RCC 7860 (cell line): ENCODE measurements at regions not wholly inside any gene's neighbourhood (a gene's known extent, or its start where the extent isn't known, plus 50 kb on each side); places are given as distances from the start of the nearest gene placed in this dataset.

Experiments used
- DNase-seq: peaks from one replicate; pipeline ENCODE4 v3.0.0-alpha.2; 2015; ENCODE audit warnings: low spot score
- FAIRE-seq: peaks from 2 replicates; lab custom pipeline; 2012; peaks lifted over from hg19 to GRCh38; lab: Jason Lieb, UNC

DNA sequence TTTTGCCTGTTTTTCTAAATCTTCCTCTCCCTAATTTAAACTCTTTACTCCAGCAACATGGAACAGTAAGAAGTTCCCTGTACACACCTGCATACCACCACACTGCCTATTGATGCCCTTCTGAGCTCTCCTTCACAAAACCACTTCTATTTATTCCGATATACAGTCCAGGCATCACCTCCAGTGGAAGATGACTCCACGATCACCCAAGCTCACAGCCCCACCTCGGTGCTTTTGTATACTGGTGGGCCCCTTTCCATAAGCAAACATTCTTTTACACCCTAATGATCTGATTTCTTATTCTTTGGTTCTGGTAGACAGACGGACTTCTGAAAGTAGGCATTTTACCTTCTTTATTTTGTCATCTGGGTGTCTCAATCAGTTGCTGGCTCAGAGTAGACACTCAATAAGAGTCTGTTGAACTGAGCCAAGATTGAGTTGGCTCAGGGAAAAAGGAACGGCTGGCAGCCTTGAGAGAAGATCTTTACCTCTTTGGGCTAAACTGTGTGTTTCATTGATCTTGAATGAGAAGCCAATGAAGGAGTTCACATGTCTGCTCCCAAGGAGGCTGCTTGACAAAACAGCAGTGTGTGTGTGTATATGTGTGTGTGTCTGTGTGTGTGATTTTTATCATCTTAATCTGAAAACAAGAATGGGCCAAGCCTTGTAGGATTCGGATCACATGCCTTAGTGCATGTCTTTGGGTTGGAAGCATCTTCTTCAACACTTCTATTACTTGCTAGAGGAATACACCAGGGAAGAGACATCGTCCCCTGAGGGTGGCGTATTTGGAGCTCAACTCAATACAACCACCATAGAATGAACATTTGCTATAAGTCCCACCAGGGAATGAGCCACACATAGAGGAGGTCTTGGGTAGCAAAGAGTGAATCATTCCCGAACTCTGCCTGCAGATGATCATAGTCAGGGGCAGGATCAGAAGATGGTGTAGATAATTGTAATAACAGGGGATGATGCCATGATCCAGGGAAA is 341.8 kb downstream of the CYRIA start:
- no peak for FAIRE-seq

DNA sequence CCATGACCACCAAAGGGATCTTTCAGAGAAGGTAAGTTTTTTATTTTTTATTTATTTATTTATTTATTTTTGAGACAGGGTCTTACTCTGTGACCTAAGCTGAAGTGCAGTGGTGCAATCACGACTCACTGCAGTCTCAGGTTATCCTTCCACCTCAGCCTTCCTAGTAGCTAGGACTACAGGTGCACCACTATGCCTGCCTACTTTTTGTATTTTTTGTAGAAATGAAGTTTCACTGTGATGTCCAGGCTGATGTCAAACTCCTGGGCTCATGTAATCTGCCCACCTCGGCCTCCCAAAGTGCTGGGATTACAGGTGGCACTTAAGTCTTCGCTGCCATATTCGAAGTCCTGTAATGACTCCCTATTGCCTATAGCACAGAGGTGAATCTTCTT is 342.5 kb downstream of the CYRIA start:
- DNase-seq (no peak), FAIRE-seq (no peak)

More for the DNA sequence above, 341.8 kb downstream of the CYRIA start:
- no peak for DNase-seq

DNA sequence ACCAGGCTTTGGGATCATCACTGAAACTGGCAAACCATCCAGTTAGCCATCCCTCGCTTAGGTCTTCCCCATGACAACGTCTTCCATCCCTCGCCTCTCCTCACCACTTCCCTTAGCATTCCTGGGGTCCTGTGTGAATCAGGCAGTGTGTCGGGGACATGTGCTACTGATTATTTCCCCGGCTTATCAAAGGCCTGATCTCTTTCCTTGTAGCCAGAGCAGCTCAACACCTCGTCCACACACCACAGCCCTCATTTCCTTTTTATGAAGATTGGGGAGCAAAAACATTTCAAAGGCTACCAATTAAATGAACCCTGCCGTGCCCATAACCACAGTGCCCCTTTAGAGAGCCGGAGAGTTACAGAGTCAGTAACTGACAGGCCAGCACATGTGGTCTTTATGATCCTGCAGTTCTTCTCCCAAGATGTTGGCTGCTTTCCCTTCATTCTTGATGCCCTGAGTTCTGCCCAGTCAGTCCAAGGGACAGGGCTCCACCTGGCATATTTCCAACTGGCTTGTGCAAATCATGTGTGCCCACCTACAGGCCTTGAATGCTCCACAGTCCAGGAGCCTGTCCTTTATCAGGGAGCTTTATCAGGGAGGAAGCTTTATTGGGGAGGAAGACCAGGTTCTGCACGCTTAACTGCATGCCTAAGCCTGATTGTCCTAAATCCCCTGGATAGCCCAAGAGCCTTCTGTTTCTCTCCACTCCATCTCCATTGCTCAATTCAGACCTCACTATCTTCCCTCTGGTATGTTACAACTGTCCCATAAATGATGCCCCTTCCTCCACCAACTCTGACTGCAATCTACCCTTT is 343.1 kb downstream of the CYRIA start:
- no peak for FAIRE-seq
- no peak for DNase-seq

DNA sequence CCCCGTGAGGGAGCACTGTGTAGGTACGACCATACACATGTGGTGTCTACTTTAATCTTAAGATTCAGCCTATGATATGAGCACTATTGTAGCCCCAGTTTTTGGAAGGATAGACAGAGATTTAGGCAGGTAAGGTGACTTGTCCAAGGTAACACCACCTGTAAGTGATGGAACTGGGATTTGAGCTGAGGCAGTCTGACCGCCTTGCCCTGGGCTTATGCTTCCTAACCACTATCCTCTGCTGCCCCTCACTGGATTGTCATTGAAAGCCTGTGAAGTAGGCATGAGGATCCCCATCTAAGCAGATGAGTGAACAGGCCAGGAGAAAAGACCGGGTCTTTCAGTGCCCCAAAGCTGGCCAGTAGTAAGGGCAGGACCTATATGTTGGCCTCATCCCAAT is 343.8 kb downstream of the CYRIA start:
- FAIRE-seq, result no peak
- DNase-seq, result no peak

DNA sequence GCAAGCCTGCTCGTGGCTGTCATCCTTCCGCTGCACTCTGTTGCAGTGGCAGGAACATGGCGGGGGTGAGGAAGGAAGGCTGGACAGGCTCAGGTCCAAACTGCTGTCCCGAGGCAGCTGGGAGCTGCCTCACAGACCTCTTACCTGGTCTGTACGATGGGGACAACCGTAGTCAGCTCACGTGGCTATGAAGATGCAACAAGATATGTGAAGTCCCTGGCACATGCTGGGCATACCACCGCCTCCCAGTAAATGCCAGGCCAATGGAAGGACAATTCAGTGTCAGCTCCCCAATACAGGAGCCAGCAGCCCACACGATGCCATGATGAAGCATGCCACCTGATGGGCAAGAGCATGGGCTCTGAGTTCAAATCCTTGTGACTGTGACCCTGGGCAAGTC is 344.4 kb downstream of the CYRIA start:
- FAIRE-seq (no peak), DNase-seq (no peak)

DNA sequence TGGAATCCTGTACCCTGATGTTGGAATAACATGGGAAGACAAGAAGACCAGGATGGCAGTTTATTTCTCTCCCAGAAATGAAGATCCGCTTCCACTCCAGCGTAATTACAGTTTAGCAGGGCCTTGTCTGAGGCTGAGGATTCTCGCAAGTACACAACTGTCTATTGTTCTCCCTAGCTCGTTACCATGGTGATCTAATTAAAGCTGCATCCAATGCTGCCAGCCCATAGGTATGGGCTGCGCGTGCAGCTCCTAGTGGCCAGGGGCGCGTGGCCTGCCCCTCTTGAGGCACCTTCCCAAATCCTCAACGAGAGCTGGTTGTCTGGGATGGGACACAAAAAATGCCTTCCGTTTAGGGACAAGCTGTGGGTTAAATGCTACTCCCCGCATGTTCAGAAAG is 344.9 kb downstream of the CYRIA start:
- FAIRE-seq, result no peak
- no peak for DNase-seq

DNA sequence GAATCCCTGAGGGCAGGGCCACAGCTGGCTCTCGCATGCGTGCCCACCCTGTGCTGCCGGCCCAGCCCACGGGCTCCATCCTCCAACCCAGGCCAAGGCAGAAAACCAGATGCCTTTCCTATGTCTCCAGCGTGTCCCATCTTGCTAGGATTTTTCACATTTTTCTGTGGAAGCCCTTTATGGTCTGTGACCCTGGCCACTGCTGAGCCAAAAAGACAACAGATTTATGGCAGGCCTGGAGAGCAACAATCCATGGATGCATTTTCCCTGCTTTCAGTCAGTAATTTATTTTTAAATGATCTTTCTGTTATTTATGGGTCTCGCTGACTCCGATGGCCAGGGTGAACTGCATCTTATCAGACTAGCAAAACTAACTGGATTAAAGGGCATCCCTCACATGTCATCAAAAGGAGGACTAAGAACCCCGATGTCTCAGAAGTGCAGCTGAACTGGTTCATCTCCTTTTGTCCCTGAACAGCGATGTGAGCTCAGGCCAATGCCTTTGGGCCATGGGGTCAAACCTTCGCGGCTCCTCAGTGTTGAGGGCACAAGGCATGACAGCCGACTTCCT is 346.0 kb downstream of the CYRIA start:
- DNase-seq (no peak), FAIRE-seq (no peak)

DNA sequence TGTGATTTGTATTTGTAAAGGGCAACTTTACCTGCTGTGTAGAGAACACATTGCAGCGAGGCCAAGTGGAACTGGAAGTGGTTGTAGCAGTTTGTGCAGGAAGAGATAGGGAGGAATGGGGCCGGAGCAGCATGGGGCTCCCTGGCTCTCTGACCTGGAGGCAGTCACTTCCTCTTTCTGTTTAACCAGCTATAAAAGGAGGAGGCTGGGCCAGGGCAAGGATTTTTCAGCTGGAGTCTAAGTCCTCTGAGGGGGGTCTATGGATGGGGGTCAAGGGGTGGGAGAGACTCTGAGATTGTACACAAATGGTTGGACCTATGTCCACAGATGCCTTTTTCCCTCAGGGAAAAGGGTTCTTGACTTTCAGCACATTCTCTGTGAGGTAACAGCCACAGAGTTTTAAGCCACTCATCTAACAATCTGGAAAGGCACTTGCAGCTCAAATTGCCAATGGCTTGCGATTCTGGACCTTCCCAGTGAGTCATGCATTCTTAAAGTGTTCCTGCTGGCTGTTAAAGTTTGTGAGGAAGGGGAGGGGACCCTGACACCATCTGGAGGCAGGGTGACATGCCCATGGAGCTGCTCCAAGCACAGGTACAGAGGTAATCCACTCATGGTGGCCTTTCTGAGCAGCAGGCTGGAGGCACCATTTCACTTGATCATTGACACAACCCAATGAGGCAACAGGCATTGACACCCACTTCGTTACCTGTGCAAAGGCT is 347.0 kb downstream of the CYRIA start:
- no peak for FAIRE-seq
- no peak for DNase-seq

DNA sequence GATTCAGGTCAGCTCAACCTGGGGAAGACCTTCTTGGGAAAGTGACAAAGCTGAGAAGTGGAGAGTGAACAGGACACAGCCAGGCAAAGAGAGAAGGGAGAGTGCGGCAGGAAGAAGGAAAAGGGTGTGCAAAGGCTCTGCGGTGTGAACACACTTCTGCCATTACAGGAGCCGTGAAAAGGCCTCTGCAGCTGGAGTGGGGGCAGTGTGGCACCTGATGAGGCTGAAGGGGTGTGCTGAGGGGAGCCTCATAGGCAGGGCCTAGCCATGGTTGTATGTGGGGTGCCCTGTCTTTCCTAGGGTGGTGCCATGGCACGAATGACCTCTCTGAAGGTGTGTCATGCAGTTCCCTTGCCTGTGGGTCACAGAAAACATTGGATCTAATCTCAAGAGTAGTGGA is 347.6 kb downstream of the CYRIA start:
- DNase-seq (no peak), FAIRE-seq (no peak)

DNA sequence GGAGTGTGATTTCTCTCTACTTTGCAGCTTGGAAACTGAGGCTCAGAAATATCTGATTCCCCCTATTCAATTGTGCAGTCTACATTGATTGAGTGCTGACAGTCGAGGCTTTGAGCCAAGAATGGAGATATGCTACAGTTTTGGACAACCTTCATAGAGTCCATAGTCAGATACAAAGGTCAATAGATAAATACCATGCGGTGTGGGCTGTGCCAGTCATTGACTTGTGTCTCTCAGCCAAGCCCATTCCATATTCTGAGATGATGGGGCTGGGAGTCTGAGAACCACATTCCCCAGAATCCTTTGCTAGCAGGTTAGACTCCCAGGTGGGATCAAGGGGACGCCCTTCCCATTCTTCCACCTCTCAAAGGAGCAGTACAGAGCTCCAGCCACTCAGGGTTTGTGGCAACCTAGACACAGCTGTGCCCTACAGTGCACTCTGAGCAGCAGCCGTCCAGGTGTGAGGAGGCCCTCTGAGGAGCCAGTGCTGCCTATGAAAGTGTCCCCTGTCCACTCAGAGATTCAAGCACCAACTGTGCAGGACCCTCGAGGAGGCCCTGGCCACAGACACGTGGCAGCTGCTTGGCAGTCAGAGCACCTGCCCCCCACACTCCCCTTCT is 348.3 kb downstream of the CYRIA start:
- FAIRE-seq, result no peak
- DNase-seq, result no peak

DNA sequence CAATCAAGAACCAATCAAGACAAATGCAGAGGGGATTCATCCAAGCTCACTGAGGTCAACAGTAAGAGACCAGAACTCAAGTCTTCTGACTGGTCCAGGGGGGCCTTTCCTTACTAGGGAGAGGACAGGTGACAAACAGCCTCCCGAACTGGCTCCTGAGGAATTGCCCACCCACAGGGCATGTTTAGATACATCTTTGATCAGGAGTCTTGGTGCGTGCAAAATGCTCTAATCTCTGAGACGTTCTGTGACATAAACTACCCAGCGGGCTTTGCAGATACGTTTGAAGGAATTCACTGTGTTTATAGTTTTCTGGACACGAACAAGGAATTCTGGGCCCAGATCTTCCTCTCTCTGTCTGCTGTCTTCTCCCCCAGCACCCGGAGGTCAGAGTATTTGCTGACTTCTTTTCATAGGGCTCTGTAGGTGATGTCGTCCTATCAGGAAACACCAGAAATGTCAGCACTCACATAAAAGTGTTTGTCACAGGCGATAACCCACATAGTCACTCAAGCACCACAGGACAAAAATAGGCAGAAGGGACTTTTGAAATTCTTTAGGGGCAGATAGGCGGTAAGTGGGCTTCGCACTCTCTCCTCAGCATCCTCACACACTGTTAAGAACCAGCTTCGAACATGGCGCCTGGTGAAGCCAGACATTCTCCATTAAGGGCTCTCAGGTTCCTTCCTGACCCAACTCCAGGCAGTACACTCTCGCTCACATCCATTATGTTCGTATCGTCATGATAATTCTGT is 349.0 kb downstream of the CYRIA start:
- FAIRE-seq (no peak), DNase-seq (no peak)

DNA sequence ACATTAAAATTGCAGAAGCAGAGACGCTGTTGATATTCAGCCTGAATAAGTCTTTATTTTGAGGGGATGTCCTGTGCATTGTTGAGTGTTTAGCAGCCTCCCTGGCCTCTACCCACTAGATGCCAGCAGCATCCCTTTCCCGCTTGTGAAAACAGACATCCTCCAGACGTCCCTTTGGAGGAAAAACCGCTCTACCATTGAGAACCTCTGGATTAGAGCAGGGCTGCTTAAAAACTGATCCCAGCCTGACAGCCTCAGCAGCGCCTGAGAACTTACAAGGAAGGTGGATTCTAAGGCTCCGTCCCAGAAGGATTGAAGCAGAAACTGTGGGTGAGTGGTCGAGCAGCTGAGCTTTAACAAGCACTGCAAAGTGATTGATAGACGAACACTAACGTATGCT is 349.7 kb downstream of the CYRIA start:
- no peak for DNase-seq
- FAIRE-seq, result no peak

DNA sequence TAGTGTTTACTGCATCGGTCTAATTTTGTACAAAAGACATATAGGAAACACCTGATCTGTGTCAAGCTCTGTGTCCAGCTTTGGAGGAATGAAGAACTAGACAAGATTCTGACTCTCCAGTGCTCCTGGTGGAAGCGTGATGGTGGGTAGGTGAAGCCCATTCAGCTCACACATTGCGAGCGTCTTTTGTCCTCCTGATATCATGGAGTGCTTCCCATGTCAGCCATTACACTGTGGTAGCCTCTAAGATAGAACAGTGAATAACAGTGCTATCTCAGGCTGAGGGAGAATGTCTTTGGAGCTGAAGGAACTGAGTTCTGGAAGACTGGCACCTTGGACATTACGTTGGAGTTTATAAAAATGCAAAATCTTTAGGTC is 350.2 kb downstream of the CYRIA start:
- DNase-seq, result no peak
- no peak for FAIRE-seq

DNA sequence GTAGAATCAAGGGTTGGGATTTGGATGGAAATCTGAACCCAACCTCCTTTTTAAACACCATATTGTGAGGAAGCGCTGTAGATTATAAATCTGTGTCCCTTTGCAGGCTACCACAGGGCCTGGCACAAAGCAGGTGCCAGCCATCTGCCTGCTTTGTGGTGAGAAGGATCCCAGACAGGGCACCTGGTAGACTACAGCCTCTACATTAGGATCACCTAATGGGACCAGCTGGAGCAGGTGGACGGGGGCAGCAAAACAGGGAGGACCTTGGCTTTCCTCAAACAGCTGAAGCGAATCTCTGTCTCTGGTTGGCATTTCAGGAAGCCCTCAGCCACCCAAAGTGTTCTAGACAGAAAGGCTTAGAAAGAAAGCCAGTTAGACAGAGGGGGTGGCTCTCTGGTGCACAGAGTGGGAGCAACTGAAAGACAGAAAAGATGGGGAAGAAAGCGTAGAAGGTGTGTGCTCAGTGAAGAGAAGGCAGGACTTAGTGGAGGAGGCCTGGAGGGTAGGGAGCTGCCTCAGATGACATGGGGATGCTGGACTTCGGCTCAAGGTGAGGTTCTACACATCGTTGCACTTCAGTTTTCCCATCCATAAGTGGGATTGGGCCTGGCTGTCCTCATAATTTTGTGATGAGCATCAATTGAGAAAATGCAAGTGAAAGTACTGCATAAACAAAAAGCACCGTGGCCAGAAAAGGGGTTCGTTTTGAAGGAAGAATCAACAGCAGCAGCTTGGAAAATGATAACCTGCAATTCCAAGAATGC is 350.8 kb downstream of the CYRIA start:
- FAIRE-seq (no peak), DNase-seq (no peak)

DNA sequence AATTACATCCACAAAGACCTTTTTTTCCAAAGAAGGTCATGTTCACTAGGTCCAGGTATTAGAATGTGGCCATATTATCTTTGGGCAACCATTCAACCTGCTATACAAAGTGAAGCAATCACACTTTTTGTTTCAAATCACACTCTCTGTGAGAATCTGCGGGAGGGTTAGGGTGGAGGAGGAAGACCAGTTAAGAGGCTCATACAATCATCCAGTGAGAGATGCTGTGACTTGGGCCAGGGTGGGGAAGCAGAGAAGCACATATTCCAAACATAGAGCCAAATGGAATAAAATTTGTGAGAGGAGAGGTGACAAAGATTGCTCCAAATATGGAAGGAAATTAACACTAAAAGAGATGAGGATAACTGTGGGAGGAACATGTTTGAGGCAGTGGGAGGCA is 351.6 kb downstream of the CYRIA start:
- DNase-seq (no peak), FAIRE-seq (no peak)

DNA sequence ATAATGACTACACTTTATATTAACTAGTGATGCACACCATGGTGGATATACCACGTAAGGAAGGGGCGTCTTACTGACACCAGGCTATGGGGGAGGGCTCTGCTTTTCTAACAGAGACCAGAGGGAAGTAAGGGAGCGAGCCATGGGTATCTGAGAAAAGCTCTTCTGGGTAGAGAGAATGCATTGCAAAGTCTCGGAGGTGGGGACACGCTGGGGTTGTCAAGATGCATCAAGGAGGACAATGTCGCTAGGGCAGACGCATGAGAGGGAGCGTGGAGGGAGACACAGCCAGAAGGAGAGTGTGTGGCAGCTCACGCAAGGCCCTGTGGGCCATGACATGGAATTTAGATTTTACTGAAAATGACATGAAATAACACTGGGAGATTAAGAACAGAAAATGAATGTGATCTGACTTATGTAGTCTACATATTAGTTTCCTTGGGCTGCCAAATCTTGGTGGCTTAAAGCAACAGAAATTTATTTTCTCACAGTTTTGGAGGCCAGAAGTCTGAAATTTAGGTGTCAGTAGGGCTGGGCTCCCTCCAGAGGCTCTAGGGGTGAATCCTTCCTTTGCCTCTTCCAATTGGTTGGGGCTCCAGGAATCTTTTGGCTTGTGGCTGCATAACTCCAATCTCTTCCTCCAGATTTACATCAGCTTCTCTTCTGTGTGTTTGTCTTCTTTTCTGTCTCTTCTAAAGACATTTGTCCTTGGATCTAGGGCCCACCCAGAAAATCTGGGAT is 352.2 kb downstream of the CYRIA start:
- no peak for FAIRE-seq

DNA sequence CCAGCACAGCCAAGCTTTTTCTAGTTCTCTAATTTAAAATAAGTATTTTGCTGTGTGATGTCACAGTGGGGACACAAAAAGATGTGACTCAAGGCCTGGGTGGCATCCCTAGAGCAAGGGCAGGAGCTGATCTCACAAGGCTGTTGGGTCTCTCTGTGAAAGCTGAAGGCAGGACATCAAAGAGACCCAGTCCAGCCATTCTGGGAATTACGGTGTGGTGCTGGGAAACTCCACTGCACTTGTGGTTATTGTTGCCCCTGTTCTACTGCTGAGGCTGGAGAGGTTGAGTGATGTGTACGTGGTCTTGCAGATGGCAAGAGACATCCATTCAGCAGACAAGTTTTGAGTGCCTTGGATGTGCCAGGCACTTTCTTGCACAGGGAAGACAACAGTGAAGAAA is 352.9 kb downstream of the CYRIA start:
- FAIRE-seq (no peak), DNase-seq (no peak)

More for the DNA sequence above, 352.2 kb downstream of the CYRIA start:
- no peak for DNase-seq
